DND-41 (cell line): ENCODE measurements at regions not wholly inside any gene's neighbourhood (a gene's known extent, or its start where the extent isn't known, plus 50 kb on each side); places are given as distances from the start of the nearest gene placed in this dataset.

Experiments
- CTCF ChIP-seq: IDR thresholded peaks from 2 replicates; pipeline ENCODE4 v1.5.1; 2012; ENCODE audit warnings: borderline replicate concordance, low read length, moderate library complexity, mild to moderate bottlenecking; ENCODE audit not compliant: poor library complexity, severe bottlenecking; ENCODE audit errors: extremely low read depth
- EZH2 ChIP-seq: IDR thresholded peaks from 3 replicates; pipeline ENCODE4 v1.6.1; 2012; ENCODE audit warnings: borderline replicate concordance, low read depth, mild to moderate bottlenecking, moderate library complexity, low read length, inconsistent platforms; ENCODE audit not compliant: severe bottlenecking

- TF ChIP-seq CTCF, result no peak
- TF ChIP-seq EZH2, result no peak
Observed at GRCh38 chr6:134398453-134398852, 80.5 kb upstream of the SGK1 start.
